Skeletal muscle tissue (tissue), 1 donor: ENCODE measurements at regions not wholly inside any gene's neighbourhood (a gene's known extent, or its start where the extent isn't known, plus 50 kb on each side); places are given as distances from the start of the nearest gene placed in this dataset. TPM values are rescaled to one million over a fixed set of nuclear protein-coding genes. Genes with fewer than 3 reads are reported as not detected.

ENCODE experiments used
- small RNA-seq: library from RNA; depleted of rRNA; stranded (forward); fragments of <200 nt; gene quantifications from one replicate; pipeline ENCODE3, GENCODE V24; 2014

Small RNA genes lying in the stretch of these regions (small RNA-seq; reads per million reads assigned to genes)
- gene AF254983.2, result not detected
